K562 (cell line): ENCODE measurements at regions not wholly inside any gene's neighbourhood (a gene's known extent, or its start where the extent isn't known, plus 50 kb on each side); places are given as distances from the start of the nearest gene placed in this dataset.

Experiments used
- BCL6 ChIP-seq: fragments of 250-450 bp; sonication (Bioruptor Pico); IDR thresholded peaks from 2 replicates; pipeline ENCODE4 v1.4.0; 2020
- CTCF ChIP-seq, 3 experiments: IDR thresholded peaks in 2 of 3; conservative IDR thresholded peaks in 1 of 3; 2 replicates each; pipeline ENCODE4 v1.5.1; 2011 to 2012; ENCODE audit warnings: low read length in 3 of 3, mild to moderate bottlenecking in 3 of 3, control low read depth in 2 of 3, improper control_type of control experiment in 1 of 3, inconsistent platforms in 1 of 3, low read depth in 1 of 3, mixed read lengths in 1 of 3, moderate library complexity in 1 of 3; ENCODE audit not compliant: insufficient read depth in 2 of 3
- DMBX1 ChIP-seq: fragments of 250-450 bp; sonication (Bioruptor Pico); IDR thresholded peaks from 2 replicates; pipeline ENCODE4 v1.8.0; 2022; ENCODE audit warnings: inconsistent platforms, mild to moderate bottlenecking, moderate library complexity, borderline replicate concordance
- MTA1 ChIP-seq: fragments of 450-650 bp; IDR thresholded peaks from 2 replicates; pipeline ENCODE4 v1.6.1; 2017; ENCODE audit warnings: borderline replicate concordance
- MXI1 ChIP-seq: IDR thresholded peaks from 2 replicates; pipeline ENCODE4 v1.6.1; 2011; ENCODE audit warnings: low read depth, mild to moderate bottlenecking, improper control_type of control experiment, low read length
- NFATC3 ChIP-seq: fragments of 450-650 bp; IDR thresholded peaks from 2 replicates; pipeline ENCODE4 v1.6.1; 2017; ENCODE audit warnings: mild to moderate bottlenecking
- POLR2AphosphoS5 ChIP-seq: IDR thresholded peaks from 2 replicates; pipeline ENCODE4 v1.6.1; 2011; ENCODE audit warnings: mild to moderate bottlenecking, low read depth, low read length, moderate library complexity; ENCODE audit not compliant: control insufficient read depth, insufficient read depth
- SIN3B ChIP-seq: fragments of 450-650 bp; IDR thresholded peaks from 2 replicates; pipeline ENCODE4 v1.6.1; 2017; ENCODE audit warnings: low read depth, mild to moderate bottlenecking, moderate library complexity
- SIX5 ChIP-seq, 2 experiments: IDR thresholded peaks; 2 replicates each; pipeline ENCODE4 v1.6.1; 2011; ENCODE audit warnings: low read length in 2 of 2, borderline replicate concordance in 1 of 2, low read depth in 1 of 2, mild to moderate bottlenecking in 1 of 2, moderate library complexity in 1 of 2; ENCODE audit not compliant: insufficient read depth in 1 of 2
- SP1 ChIP-seq: sonication (generic); formaldehyde crosslinking; IDR thresholded peaks from 2 replicates; pipeline ENCODE4 v1.8.1; 2022; ENCODE audit warnings: mild to moderate bottlenecking, missing genetic modification reagents
- ZFP36 ChIP-seq: fragments of 150-350 bp; IDR thresholded peaks from 2 replicates; pipeline ENCODE4 v1.6.1; 2018; ENCODE audit warnings: low read length, low read depth; ENCODE audit not compliant: partially characterized antibody
- TF ChIP-seq, protein P1 (sequence below): fragments of 250-450 bp; sonication (Bioruptor Pico); IDR thresholded peaks from 2 replicates; pipeline ENCODE4 v1.5.0; 2021

DNA sequence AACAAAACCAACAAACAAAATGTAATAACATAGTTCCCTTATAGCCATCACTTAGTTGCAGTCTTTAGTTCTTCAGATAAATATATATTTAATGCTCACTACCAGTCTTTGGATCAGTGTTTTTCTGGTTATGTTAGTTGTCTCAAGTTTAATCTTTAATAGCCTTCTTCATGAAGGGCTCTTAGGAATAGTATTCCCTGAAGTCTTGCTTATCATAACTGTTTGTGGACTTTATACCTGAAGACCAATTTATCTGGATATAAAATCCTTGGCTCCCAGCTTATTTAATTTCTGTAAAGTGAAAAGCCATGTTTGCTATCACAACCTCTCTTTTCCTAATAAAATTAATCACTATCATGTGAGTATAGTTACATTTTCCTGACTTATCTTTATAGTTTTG lies 379.7 kb downstream of the ARL6IP6 start:
- no peak for TF ChIP-seq POLR2AphosphoS5
- no peak for TF ChIP-seq ZFP36
- TF ChIP-seq SIN3B = no peak
- TF ChIP-seq, protein P1, sequence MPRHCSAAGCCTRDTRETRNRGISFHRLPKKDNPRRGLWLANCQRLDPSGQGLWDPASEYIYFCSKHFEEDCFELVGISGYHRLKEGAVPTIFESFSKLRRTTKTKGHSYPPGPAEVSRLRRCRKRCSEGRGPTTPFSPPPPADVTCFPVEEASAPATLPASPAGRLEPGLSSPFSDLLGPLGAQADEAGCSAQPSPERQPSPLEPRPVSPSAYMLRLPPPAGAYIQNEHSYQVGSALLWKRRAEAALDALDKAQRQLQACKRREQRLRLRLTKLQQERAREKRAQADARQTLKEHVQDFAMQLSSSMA (CRISPR knock-in tag) = no peak
- TF ChIP-seq DMBX1 (CRISPR knock-in tag) = no peak
- no peak for TF ChIP-seq CTCF (IDR thresholded peaks at IDR 0.05 in 2 of 3, conservative IDR thresholded peaks at IDR 0.05 in 1 of 3; ENCODE audit: insufficient read depth in 2 of 3, low read depth in 1 of 3, low read length in 3 of 3)
- no peak for TF ChIP-seq SIX5 (IDR thresholded peaks at IDR 0.05; ENCODE audit: borderline replicate concordance in 1 of 2, insufficient read depth in 1 of 2, low read depth in 1 of 2, low read length in 2 of 2)
- no peak for TF ChIP-seq SP1
- TF ChIP-seq BCL6 = no peak
- no peak for TF ChIP-seq MTA1
- no peak for TF ChIP-seq NFATC3
- TF ChIP-seq MXI1 = no peak
